ENCODE measurements at regions not wholly inside any gene's neighbourhood (a gene's known extent, or its start where the extent isn't known, plus 50 kb on each side); places are given as distances from the start of the nearest gene placed in this dataset.

DNA sequence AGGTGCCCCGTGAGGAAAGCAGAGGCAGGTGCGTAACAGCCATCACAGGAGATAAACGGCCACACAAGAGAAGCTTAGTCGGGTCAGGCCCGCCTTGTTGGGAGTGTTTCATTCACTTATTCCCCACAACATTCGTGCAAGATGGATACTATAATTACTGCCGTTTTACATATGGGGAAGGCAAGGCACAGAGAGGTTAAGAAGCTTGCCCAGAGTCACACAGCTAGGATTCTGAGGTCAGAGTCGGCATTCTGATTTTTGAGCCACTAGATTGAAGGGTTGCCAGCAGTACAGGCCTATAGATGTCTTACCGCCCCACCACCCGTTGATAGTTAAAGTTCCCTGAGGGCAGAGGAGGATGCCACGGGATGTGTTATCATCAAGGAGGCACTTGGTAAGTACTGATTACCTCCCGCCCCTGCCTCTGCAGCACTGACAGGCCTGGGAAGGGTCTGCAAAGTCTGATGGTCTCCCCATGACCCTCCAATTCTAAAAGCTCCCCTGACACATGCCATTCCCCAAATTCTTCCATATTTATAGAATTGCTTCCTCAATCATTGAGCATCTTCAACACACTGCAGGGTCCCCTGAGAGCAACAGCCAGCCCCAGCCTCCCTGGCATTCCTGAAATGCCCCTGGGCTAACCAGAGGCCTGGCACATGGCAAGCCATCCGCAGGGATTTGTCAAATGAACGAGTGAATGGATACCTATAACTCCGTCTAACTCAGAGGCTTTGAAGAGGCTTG lies 74.7 kb upstream of the CLDN14 start:
- TF ChIP-seq, protein P1, sequence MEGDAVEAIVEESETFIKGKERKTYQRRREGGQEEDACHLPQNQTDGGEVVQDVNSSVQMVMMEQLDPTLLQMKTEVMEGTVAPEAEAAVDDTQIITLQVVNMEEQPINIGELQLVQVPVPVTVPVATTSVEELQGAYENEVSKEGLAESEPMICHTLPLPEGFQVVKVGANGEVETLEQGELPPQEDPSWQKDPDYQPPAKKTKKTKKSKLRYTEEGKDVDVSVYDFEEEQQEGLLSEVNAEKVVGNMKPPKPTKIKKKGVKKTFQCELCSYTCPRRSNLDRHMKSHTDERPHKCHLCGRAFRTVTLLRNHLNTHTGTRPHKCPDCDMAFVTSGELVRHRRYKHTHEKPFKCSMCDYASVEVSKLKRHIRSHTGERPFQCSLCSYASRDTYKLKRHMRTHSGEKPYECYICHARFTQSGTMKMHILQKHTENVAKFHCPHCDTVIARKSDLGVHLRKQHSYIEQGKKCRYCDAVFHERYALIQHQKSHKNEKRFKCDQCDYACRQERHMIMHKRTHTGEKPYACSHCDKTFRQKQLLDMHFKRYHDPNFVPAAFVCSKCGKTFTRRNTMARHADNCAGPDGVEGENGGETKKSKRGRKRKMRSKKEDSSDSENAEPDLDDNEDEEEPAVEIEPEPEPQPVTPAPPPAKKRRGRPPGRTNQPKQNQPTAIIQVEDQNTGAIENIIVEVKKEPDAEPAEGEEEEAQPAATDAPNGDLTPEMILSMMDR (IDR thresholded peaks at IDR 0.05; ENCODE audit: low read depth, low read length, poor library complexity, severe bottlenecking) = no peak
- TF ChIP-seq EZH2phosphoT487 (IDR thresholded peaks at IDR 0.05; ENCODE audit: borderline replicate concordance, low read length) = no peak
